HuH-7 (cell line): ENCODE measurements at regions not wholly inside any gene's neighbourhood (a gene's known extent, or its start where the extent isn't known, plus 50 kb on each side); places are given as distances from the start of the nearest gene placed in this dataset.
"Not testable (repeated sequence)": the region's sequence is repeated elsewhere in the genome, so short reads cannot be mapped to it uniquely, and the experiment has no call there.

Source experiments
- DNase-seq: peaks from one replicate; pipeline ENCODE4 v3.0.0; 2011; ENCODE audit warnings: low spot score

DNA sequence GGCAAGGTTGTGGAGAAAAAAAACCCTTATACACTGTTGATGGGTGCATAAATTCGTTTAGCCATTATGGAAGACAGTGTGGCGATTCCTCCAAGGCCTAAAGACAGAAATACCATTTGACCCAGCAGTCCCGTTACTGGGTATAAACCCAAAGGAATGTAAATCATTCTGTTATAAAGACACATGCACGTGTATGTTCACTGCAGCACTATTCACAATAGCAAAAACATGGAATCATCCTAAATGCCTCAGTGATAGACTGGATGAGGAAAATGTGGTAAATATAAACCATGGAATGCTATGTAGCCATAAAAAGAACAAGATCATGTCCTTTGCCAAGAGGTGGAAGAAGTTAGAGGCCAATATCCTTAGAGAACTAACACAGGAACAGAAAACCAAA is 119.9 kb upstream of the PRR16 start:
- no peak for DNase-seq

GRCh38 chr5:120345947-120346346 is 118.2 kb upstream of the PRR16 start:
- DNase-seq: no peak

DNA sequence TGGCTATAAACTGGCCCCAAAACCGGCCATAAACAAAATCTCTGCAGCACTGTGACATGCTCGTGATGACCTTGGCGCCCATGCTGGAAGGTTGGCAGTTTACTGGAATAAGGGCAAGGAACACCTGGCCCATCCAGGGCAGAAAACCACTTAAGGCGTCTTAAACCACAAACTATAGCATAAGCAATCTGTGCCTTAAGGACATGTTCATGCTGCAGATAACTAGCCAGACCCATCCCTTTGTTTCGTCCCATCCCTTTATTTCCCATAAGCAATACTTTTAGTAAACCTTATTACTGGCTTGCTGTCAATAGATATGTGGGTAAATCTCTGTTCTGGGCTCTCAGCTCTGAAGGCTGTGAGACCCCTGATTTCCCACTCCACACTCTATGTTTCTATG is 113.0 kb upstream of the PRR16 start:
- not testable (repeated sequence) for DNase-seq

DNA sequence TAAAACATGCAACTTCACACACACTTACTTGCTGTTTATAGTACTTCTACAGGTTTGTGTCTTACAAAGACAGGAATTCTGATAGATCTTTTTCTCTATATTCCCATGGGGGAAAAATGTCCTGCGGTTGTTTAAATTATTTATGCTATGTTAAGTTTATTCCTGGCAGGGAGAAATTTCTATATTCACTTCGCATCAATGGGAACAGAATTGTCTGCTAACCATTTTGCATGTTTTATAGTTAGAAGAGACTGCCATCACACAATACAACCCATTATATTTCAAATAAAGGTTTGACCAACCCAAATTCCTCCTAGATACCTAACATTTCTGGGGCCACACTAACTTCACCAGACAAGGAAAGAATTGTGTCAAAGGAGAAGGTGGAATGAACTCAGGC is 110.0 kb upstream of the PRR16 start:
- DNase-seq: no peak

- DNase-seq: no peak
These were observed 105.2 kb upstream of the PRR16 start for GRCh38 chr5:120358949-120359348.

DNA sequence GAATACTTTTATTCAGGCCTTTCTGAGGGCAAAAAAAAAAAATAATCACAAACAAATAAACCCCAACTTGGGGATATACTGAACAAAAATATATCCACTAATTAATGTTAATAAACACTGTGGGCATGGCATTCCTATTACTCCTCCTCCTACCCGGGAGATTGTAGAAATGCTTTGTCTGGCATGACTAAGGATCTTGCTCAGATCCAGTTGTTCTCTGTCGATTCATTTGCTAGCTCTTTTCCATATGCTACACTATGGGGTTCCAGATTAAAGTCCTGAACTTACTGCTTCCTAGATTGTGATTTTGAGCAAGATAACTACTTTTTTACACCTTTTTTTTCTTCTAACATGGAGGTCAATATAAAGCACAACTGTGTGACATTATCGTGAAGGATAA is 102.2 kb upstream of the PRR16 start:
- no peak for DNase-seq

- DNase-seq: no peak
These were observed 101.7 kb upstream of the PRR16 start for GRCh38 chr5:120362426-120362825.

DNA sequence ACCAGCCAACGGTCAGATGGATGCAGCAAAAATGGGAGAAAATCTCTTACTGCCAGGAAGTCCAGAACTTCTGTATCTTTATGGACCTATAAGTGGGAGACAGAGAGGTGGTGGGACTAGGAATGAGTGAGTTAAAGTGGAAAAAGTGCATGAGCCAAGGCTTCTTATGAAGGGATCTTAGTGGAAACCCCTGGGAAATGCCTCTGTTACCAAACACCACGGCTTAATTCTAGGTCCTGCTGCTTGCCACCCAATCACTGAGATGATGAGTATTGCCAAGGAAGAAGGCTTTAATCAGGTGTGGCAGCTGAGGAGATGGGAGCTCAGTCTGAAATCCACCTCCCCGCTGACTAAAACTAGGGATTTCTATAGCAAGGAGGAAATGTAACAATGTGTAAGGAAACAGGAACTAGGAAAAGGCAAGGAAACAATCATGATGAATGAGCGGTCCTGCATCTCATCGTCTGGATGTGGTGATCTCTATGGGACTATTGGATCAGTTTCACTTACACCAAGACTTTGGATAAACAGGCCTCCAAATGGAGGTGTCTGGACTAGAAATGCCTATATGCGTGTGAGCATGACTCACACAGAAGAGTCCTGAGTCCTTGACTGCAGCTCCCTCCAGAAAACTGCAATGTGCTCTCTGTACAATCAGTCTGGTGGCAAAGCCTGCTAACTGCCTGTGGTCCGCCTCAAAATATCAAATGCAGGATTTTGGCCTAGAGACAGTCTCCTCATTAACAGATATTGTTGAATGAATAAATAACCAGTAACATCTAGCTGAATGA is 98.2 kb upstream of the PRR16 start:
- DNase-seq: no peak

DNA sequence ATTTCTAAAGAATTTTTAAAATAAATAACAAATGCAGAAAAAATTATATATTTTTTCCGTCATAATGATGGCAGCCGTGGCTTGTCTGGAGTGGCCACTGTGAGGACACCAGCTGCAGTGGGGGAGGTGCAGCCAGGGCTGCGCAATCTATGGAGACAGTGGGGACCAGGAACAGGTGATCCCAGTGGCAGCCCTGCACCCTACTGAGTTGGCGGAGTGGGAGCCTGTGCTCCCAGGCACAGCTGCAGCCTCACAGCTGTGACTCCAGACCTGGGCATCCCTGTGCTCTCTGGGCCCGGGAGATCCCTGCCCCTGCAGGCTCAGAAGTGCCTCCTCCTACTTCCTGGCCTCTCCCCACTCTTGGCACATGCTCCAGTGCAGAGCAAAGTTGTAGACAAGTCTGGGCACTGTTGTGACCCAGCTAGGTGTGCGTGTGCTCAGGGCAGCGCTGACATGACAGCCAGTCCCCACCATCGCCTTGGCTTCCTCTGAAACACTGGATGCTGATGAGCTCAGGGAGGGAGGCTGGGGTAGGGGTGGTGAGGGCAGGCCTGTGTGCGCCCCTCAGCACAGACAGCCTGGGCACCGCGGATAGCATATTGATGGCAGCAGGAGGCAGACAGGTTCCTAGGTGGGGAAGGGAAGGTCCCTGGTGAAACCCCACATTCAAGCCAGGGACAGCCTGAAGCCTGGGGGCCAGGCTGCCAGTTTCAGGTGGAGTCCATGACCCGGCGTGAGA is 96.0 kb upstream of the PRR16 start:
- no peak for DNase-seq

- DNase-seq: no peak
These were observed 95.0 kb upstream of the PRR16 start for GRCh38 chr5:120368923-120369715.

GRCh38 chr5:120372899-120373298 is 91.2 kb upstream of the PRR16 start:
- DNase-seq: no peak

DNA sequence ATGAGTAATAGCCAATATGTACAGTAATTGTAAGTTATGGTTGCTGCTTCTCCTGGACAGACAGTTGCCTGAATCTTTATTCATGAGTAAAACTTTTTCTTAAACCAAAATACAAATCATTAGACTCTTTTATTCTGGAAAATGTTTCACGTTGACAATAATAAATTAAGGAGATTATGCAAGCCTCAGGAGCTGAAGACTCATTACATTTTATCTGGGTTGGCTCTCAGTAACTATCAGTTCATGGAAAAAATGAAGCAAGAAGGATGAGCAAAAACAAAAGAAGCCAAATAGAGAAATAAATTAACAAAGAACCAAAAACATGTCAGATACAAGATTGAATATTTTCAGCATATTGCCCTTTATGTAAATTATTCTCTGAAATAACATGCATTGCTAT is 88.9 kb upstream of the PRR16 start:
- no peak for DNase-seq

DNA sequence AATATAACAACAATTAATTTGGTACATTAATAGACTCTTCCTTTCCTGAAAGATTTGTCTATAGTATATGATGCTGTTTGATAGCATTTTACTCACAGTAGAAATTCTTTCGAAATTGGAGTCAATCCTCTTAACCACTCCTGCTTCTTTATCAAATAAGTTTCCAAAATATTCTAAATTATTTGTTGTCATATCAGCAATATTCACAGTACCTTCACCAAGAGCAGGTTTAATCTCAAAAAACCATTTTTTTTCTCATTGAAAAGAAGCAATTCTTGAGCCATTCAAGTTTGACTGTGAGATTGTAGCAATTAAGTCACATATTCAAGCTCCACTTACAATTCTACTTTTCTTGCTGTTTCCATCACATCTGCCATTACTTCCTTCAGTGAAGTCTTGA is 83.5 kb upstream of the PRR16 start:
- no peak for DNase-seq

DNA sequence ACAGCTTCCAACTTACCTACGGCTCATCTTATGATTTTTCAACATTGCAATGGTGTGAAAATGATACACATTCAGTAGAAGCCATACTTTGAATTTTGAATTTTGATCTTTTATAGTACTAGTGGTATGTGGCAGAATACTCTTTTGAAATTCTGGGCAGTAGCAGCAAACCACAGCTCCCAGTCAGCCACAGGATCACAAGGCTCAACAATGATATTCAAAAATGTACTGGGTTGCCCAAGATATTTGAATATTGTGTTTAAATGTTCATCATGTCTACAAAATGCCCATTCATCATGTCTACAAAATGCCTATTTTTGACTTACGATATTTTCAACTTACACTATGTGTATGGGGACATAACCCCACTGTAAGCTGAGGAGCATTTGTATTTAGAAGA is 81.3 kb upstream of the PRR16 start:
- no peak for DNase-seq

- no peak for DNase-seq
These were observed 77.1 kb upstream of the PRR16 start for GRCh38 chr5:120386981-120387380.

DNA sequence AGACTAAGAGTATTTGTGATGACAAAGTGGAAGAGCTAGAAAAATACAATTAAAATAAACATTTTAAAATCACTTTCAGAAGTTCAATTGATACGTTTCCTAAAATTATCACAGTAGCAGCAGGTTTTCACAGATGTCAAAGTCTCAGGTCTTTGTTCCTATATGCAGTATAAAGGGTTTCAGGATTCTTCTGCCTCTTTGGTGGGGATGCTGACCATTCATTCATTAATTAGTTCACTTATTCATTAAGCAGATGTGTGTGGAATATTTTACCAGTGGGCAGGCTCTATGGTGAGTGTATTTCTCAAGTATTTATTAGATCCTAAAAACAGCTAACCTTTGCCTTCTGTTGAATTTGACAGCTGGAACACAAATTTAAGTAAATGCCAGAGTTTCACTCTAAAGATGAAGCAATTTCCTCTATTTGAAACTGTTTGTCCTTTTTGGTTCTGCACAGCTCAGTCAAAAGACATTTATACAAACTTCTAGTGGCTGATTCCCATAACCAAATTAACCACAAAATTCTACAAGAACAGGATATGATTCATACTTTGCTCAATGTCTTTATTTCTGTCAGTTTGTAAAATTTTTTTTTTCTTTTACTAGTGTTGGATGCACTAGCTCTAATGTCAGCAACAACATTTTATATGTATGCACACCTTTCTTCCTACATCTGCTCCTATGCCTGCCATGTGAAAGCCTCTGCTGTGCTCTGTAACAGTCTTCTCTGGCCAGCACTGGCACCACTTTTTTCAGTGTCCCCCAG is 75.9 kb upstream of the PRR16 start:
- DNase-seq: no peak

GRCh38 chr5:120394259-120394658 is 69.8 kb upstream of the PRR16 start:
- DNase-seq: no peak

GRCh38 chr5:120396186-120396585 is 67.9 kb upstream of the PRR16 start:
- no peak for DNase-seq

DNA sequence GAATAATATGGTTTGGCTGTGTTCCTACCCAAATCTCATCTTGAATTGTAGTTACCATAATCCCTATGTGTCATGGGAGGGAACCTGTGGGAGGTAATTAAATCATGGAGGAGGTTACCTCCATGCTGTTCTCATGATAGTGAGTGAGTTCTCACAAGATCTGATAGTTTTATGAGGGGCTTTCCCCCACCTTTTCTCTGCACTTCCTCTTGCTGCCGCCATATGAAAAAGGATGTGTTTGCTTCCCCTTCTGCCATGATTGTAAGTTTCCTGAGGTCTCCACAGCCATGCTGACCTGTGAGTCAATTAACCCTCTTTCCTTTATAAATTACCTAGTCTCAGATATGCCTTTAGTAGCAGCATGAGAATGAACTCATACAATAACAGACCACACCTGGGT is 63.7 kb upstream of the PRR16 start:
- no peak for DNase-seq

DNA sequence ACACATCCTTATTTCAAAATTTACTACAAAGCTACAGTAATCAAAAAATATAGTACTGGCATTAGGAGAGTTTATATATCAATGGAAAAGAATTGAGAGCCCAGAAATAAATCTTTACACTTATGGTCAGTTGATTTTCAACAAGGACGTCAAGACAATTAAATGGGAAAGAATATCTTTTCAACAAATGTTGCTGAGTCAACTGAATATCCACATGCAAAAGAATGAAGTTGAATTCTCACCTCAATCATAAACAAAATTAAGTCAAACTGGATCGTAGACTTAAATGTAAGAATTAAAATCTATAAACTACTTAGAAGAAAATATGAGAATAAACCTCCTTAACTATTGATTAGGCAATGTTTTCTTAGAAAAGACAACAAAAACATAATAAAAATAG is 61.5 kb upstream of the PRR16 start:
- no peak for DNase-seq

GRCh38 chr5:120405286-120405864 is 58.7 kb upstream of the PRR16 start:
- no peak for DNase-seq

- no peak for DNase-seq
These were observed 58.2 kb upstream of the PRR16 start for GRCh38 chr5:120405923-120406322.
